ENCODE measurements at regions not wholly inside any gene's neighbourhood (a gene's known extent, or its start where the extent isn't known, plus 50 kb on each side); places are given as distances from the start of the nearest gene placed in this dataset.
A peak's percentile ranks its signal among the peaks of the same experiment; 100 is the strongest.

DNA sequence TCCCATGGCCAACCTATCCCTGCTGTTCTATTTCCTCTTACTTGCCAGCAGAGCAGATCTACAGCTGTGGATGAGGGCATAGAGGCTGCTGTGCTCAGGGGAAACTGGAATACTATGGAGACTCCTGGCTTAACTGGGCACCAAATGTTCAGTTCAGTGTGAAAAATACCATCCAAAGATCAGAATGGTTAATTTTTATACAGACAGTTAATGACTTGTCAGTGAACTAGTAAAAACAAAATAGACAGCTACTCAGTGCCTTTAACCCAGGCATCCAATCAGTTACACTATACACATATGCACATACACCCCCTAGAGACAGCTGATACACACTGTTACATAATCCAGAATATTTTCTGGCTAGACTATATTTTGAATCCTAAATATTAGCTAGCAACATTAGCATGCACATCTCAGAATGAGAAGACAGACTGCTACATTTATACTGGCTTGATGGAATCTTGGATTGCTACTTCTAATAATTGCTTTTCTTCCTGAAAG lies 59.1 kb upstream of the WIPF1 start:
- Histone ChIP-seq H3K9me2 (replicated peaks; ENCODE audit: low read depth, low read length) (no peaks in the 10 kb centered on the region), H3K36me3 (ENCODE audit: insufficient read depth, low read length) (no peaks in the 10 kb centered on the region), H3K9me3 (ENCODE audit: insufficient read depth, low read depth, low read length) (no peaks in the 10 kb centered on the region), H2AFZ (ENCODE audit: low read length) (no peak overlapping the region), H3F3A (ENCODE audit: low read depth) (no peaks in the 10 kb centered on the region), H3K4me1 (ENCODE audit: insufficient read depth, low read length, poor library complexity, severe bottlenecking) (peaks cover 7% of the 10 kb centered on the region), H3K9ac (ENCODE audit: low read depth, low read length, poor library complexity, severe bottlenecking) (no peak overlapping the region), H4K20me1 (ENCODE audit: insufficient read depth, low read length, poor library complexity, severe bottlenecking) (no peaks in the 10 kb centered on the region), H3K79me2 (ENCODE audit: insufficient read depth, low read length) (no peaks in the 10 kb centered on the region), H3K4me2 (ENCODE audit: low read depth, low read length, poor library complexity, severe bottlenecking) (no peak overlapping the region), H3K4me3 (ENCODE audit: low read length, poor library complexity, severe bottlenecking) (no peak overlapping the region), H3K27me3 (ENCODE audit: insufficient read depth, low read length, poor library complexity, severe bottlenecking) (no peaks in the 10 kb centered on the region)
- TF ChIP-seq EZH2phosphoT487 (IDR thresholded peaks at IDR 0.05; ENCODE audit: borderline replicate concordance) (no peak), CTCF (conservative IDR thresholded peaks at IDR 0.05; ENCODE audit: low read length) (peak; percentile 41)

- TF ChIP-seq EZH2phosphoT487 (IDR thresholded peaks at IDR 0.05; ENCODE audit: borderline replicate concordance) (no peak), CTCF (conservative IDR thresholded peaks at IDR 0.05; ENCODE audit: low read length) (no peak)
- no peaks in the 10 kb centered on the region for H3K36me3 ChIP-seq (ENCODE audit: insufficient read depth, low read length)
- H3K4me3 ChIP-seq (ENCODE audit: low read length, poor library complexity, severe bottlenecking): no peak overlapping the region
- no peaks in the 10 kb centered on the region for H3K27me3 ChIP-seq (ENCODE audit: insufficient read depth, low read length, poor library complexity, severe bottlenecking)
- H3K79me2 ChIP-seq (ENCODE audit: insufficient read depth, low read length): no peaks in the 10 kb centered on the region
- H3F3A ChIP-seq (ENCODE audit: low read depth): no peaks in the 10 kb centered on the region
- H3K9me2 ChIP-seq (replicated peaks; ENCODE audit: low read depth, low read length): no peaks in the 10 kb centered on the region
- no peak overlapping the region for H3K4me2 ChIP-seq (ENCODE audit: low read depth, low read length, poor library complexity, severe bottlenecking)
- H4K20me1 ChIP-seq (ENCODE audit: insufficient read depth, low read length, poor library complexity, severe bottlenecking): no peaks in the 10 kb centered on the region
- H2AFZ ChIP-seq (ENCODE audit: low read length): no peak overlapping the region
- H3K9ac ChIP-seq (ENCODE audit: low read depth, low read length, poor library complexity, severe bottlenecking): no peak overlapping the region
- H3K4me1 ChIP-seq (ENCODE audit: insufficient read depth, low read length, poor library complexity, severe bottlenecking): peaks cover 7% of the 10 kb centered on the region
- H3K9me3 ChIP-seq (ENCODE audit: insufficient read depth, low read depth, low read length): no peaks in the 10 kb centered on the region
Observed at GRCh38 chr2:174656035-174656434, 58.4 kb upstream of the WIPF1 start.

DNA sequence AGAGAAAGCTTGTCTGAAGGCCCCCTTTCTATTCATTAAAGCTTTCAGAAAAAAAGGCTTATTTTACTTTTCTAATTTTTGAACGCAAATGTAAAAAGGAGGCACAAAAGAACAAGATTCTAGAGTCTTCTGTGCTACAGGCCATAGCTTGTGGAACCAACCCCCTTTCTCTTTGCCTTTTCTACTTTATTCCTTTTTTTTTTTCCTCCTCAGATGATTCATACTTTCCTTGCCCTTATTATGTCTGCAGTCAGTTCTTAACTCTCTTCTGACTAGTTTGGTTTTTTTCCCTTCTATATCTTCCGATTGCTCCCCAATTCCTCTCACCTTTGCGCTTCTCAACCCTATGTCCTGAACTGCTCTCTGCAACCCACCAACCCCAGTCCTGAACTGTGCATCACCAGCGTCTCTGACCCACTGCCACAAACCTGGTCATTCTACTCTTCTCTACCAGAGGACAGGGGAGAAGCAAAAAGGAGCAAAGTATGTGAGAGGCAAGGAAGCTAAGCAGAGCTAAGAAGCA lies 56.9 kb upstream of the WIPF1 start:
- Histone ChIP-seq H3K4me3 (ENCODE audit: low read length, poor library complexity, severe bottlenecking) (no peak overlapping the region), H3K4me2 (ENCODE audit: low read depth, low read length, poor library complexity, severe bottlenecking) (no peak overlapping the region), H3K4me1 (ENCODE audit: insufficient read depth, low read length, poor library complexity, severe bottlenecking) (peaks cover 5% of the 10 kb centered on the region), H3K36me3 (ENCODE audit: insufficient read depth, low read length) (no peaks in the 10 kb centered on the region), H3F3A (ENCODE audit: low read depth) (no peaks in the 10 kb centered on the region), H2AFZ (ENCODE audit: low read length) (no peak overlapping the region), H3K27me3 (ENCODE audit: insufficient read depth, low read length, poor library complexity, severe bottlenecking) (no peaks in the 10 kb centered on the region), H3K79me2 (ENCODE audit: insufficient read depth, low read length) (no peaks in the 10 kb centered on the region), H3K9ac (ENCODE audit: low read depth, low read length, poor library complexity, severe bottlenecking) (no peak overlapping the region), H4K20me1 (ENCODE audit: insufficient read depth, low read length, poor library complexity, severe bottlenecking) (no peaks in the 10 kb centered on the region), H3K9me3 (ENCODE audit: insufficient read depth, low read depth, low read length) (no peaks in the 10 kb centered on the region), H3K9me2 (replicated peaks; ENCODE audit: low read depth, low read length) (no peaks in the 10 kb centered on the region)
- TF ChIP-seq CTCF (conservative IDR thresholded peaks at IDR 0.05; ENCODE audit: low read length): no peak
- no peak for TF ChIP-seq EZH2phosphoT487 (IDR thresholded peaks at IDR 0.05; ENCODE audit: borderline replicate concordance)
